ENCODE measurements at regions not wholly inside any gene's neighbourhood (a gene's known extent, or its start where the extent isn't known, plus 50 kb on each side); places are given as distances from the start of the nearest gene placed in this dataset.
"Not testable (repeated sequence)": the region's sequence is repeated elsewhere in the genome, so short reads cannot be mapped to it uniquely, and the experiment has no call there.

DNA sequence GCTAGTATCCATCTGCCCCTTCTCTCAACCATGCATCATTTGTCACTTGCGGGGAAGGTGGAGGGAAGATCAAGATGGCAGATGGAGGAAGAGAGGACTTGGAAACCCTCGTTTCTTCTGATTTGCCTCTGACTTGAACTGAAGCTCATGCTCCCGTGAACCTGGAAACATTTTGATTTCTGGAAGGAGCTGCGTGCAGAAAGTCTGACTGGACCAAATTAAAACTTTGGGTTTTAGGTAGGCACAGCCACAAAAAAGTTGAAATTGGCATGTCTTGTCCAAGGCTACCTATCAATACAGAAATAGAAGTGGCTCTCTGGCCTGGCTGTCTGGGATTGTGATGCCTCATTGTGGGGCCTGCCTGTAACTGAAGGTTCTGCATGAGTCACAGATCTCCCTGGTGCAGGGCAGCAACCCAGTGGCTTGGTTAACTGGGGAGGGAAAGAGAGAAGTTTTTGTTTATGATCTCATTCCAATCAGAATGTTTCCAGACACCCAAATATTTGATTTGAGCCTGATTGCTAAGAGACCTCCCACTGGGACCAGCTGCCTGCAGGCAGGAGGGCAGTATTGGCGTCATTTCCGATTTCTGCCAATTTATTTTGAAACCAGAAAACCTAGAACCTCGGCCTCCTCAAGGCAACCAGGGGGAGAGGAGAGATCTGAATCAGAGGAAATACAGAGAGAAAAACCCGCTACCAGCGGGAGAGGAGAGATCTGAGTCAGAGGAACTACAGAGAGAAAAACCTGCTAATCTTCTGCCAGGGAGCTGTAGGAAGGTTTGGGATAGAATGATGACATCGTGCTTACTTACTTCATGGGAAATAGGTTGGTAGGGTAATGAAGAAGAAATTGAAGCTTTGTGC, 363.6 kb downstream of the ANKRD30A start:
- no peak overlapping the region for H3K27ac ChIP-seq
- 55 to 60% methylated on average over 10 of the region's 10 CpGs for WGBS, 2 donors
- DNase-seq: no peak

DNA sequence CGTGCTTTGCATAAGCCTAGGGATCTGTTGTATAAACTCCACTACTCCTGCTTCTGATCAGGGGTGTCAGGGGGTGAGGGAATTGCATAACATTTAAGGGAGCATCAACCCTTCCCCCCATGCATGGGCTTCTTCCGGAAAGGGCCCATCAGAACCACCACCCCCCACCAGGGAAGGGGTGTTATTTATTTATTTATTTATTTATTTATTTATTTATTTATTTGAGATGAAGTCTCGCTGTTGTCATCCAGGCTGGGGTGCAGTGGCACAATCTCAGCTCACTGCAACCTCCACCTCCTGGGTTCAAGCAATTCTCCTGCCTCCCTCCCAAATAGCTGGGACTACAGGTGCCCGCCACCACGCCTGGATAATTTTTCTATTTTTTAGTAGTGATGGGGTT, 355.2 kb downstream of the ANKRD30A start:
- ATAC-seq; H3K9me3 ChIP-seq; FAIRE-seq; intact Hi-C loops (cut with DNase I); H3K4me1 ChIP-seq; H3K27ac ChIP-seq; H3K36me3 ChIP-seq; H3K4me3 ChIP-seq; DNase-seq; H3K27me3 ChIP-seq: not testable (repeated sequence)
- 77 to 82% methylated on average over 5 of the region's 5 CpGs for WGBS, 2 donors

More for the DNA sequence above, 363.6 kb downstream of the ANKRD30A start:
- intact Hi-C loops (cut with DNase I): no loop called here
- Histone ChIP-seq H3K4me3 (no peak overlapping the region), H3K27me3 (no peaks in the 10 kb centered on the region), H3K36me3 (no peaks in the 10 kb centered on the region), H3K9me3 (no peaks in the 10 kb centered on the region), H3K4me1 (no peaks in the 10 kb centered on the region)
- FAIRE-seq (no peak), ATAC-seq (peak in 1 of 4 donors; percentile 22)
- TF ChIP-seq, protein P1, sequence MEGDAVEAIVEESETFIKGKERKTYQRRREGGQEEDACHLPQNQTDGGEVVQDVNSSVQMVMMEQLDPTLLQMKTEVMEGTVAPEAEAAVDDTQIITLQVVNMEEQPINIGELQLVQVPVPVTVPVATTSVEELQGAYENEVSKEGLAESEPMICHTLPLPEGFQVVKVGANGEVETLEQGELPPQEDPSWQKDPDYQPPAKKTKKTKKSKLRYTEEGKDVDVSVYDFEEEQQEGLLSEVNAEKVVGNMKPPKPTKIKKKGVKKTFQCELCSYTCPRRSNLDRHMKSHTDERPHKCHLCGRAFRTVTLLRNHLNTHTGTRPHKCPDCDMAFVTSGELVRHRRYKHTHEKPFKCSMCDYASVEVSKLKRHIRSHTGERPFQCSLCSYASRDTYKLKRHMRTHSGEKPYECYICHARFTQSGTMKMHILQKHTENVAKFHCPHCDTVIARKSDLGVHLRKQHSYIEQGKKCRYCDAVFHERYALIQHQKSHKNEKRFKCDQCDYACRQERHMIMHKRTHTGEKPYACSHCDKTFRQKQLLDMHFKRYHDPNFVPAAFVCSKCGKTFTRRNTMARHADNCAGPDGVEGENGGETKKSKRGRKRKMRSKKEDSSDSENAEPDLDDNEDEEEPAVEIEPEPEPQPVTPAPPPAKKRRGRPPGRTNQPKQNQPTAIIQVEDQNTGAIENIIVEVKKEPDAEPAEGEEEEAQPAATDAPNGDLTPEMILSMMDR (IDR thresholded peaks at IDR 0.05): no peak

DNA sequence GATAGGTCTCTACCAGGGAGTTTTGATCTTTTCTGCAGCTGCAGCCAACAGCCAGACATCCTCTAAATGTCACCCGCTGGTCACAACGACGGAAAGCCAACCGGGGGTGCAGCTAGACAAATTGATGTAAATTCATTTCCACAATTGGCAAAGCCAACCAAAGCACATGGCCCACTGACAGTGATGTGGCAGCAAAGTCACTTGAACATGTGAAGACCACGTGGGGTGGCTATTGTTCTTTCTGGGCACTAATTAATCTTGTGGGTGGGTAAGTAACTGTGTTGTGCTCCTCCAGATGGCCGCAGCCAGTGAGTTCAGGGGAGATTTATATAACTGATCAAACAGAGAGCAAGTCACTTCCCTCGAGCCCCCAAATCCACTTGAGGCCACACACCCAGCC, 354.1 kb downstream of the ANKRD30A start:
- no peak overlapping the region for H3K27ac ChIP-seq
- H3K9me3 ChIP-seq: no peaks in the 10 kb centered on the region
- intact Hi-C loops (cut with DNase I): no loop called here
- no peaks in the 10 kb centered on the region for H3K36me3 ChIP-seq
- TF ChIP-seq, protein P1 (IDR thresholded peaks at IDR 0.05): no peak
- ATAC-seq: no peak
- no peak for FAIRE-seq
- H3K4me1 ChIP-seq: no peaks in the 10 kb centered on the region
- H3K27me3 ChIP-seq: no peaks in the 10 kb centered on the region
- H3K4me3 ChIP-seq: no peak overlapping the region
- DNase-seq: no peak
- WGBS, 2 donors: 72% methylated on average over 7 of the region's 7 CpGs

DNA sequence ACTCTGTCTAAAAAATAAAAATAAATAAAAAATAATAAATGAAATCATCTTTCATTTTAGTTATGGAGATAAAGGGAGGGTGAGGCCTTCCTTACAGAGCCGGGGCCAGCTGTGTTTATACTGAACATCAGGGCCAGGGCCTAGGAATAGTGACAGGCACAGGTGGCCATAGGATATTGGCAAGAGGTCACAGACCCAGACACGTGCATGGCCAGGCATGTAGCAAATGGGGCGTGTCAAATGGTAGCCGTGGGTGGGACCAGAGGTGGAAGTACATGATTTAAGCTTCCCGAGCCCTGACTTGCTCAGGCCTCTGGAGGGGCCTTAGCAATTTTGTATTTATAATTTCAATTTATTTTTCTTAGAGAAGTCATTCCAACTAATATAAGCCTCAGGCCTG, 353.0 kb downstream of the ANKRD30A start:
- ATAC-seq (no peak), DNase-seq (no peak), FAIRE-seq (no peak)
- TF ChIP-seq, protein P1 (IDR thresholded peaks at IDR 0.05): no peak
- 61 to 71% methylated on average over 5 of the region's 5 CpGs for WGBS, 2 donors
- Histone ChIP-seq H3K4me1 (no peaks in the 10 kb centered on the region), H3K4me3 (no peak overlapping the region), H3K27ac (no peak overlapping the region), H3K27me3 (no peaks in the 10 kb centered on the region), H3K9me3 (no peaks in the 10 kb centered on the region), H3K36me3 (no peaks in the 10 kb centered on the region)
- intact Hi-C loops (cut with DNase I): no loop called here

DNA sequence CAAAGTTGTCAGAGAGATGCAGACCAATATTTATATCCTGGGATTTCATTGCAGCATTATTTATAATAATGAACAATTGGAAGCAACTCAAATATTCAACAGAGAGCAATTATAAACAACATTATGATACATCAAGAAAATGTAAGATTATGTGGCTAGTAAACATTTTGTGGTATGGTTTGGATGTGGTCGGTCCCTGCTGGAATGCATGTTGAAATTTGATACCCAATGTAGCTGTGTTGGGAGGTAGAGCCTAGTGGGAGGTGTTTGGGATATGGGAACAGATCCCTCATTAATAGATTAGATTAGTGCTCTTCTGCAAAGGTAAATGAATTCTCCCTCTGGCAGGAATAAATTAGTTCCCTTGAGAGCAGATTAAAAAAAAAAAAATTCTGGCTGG, 350.9 kb downstream of the ANKRD30A start:
- Histone ChIP-seq H3K4me1 (no peaks in the 10 kb centered on the region), H3K27me3 (no peaks in the 10 kb centered on the region), H3K27ac (no peak overlapping the region), H3K9me3 (no peaks in the 10 kb centered on the region), H3K4me3 (no peak overlapping the region), H3K36me3 (no peaks in the 10 kb centered on the region)
- 26 to 37% methylated on average over 1 of the region's 1 CpG for WGBS, 2 donors
- FAIRE-seq (no peak), DNase-seq (no peak), ATAC-seq (no peak)
- intact Hi-C loops (cut with DNase I): no loop called here
- TF ChIP-seq, protein P1 (IDR thresholded peaks at IDR 0.05): no peak

Measured in pancreas (tissue), 10 donors.